Loucy (cell line): ENCODE measurements at regions not wholly inside any gene's neighbourhood (a gene's known extent, or its start where the extent isn't known, plus 50 kb on each side); places are given as distances from the start of the nearest gene placed in this dataset.

Experiments
- H2AFZ ChIP-seq: fragments of 200-600 bp; sonication (generic); 2 replicates; pipeline ENCODE4 v1.6.0; 2016; ENCODE audit warnings: antibody characterized with exemption, mild to moderate bottlenecking, low read length, moderate library complexity
- H3F3A ChIP-seq: fragments of 200-600 bp; 2 replicates; pipeline ENCODE4 v1.6.0; 2016; ENCODE audit warnings: antibody characterized with exemption, low read depth, mild to moderate bottlenecking
- H3K27me3 ChIP-seq: fragments of 200-600 bp; sonication (generic); 2 replicates; pipeline ENCODE4 v1.6.1; 2014; ENCODE audit warnings: low read length, mild to moderate bottlenecking; ENCODE audit not compliant: insufficient read depth, poor library complexity, severe bottlenecking
- H3K36me3 ChIP-seq: fragments of 200-600 bp; sonication (generic); 2 replicates; pipeline ENCODE4 v1.6.1; 2016; ENCODE audit warnings: low read length; ENCODE audit not compliant: insufficient read depth
- H3K4me1 ChIP-seq: fragments of 200-600 bp; sonication (generic); 2 replicates; pipeline ENCODE4 v1.5.1; 2014; ENCODE audit warnings: low read length, mild to moderate bottlenecking; ENCODE audit not compliant: insufficient read depth, poor library complexity, severe bottlenecking
- H3K4me2 ChIP-seq: fragments of 200-600 bp; sonication (generic); 2 replicates; pipeline ENCODE4 v1.6.0; 2014; ENCODE audit warnings: antibody characterized with exemption, low read length, low read depth, mild to moderate bottlenecking; ENCODE audit not compliant: poor library complexity, severe bottlenecking
- H3K4me3 ChIP-seq: fragments of 200-600 bp; sonication (generic); 2 replicates; pipeline ENCODE4 v1.5.1; 2014; ENCODE audit warnings: low read length, mild to moderate bottlenecking, mixed read lengths; ENCODE audit not compliant: poor library complexity, severe bottlenecking
- H3K79me2 ChIP-seq: fragments of 200-600 bp; sonication (generic); 2 replicates; pipeline ENCODE4 v1.6.1; 2014; ENCODE audit warnings: low read length; ENCODE audit not compliant: insufficient read depth
- H3K9ac ChIP-seq: fragments of 200-600 bp; sonication (generic); 2 replicates; pipeline ENCODE4 v1.6.0; 2014; ENCODE audit warnings: mild to moderate bottlenecking, low read depth, low read length, moderate library complexity; ENCODE audit not compliant: poor library complexity, severe bottlenecking
- H3K9me2 ChIP-seq: fragments of 200-600 bp; sonication (generic); replicated peaks from 2 replicates; pipeline ENCODE4 v1.6.1; 2016; ENCODE audit warnings: low read depth, low read length, mixed read lengths
- H3K9me3 ChIP-seq: fragments of 200-600 bp; sonication (generic); 2 replicates; pipeline ENCODE4 v1.6.1; 2014; ENCODE audit warnings: mild to moderate bottlenecking, antibody characterized with exemption, low read length, low read depth; ENCODE audit not compliant: insufficient read depth
- H4K20me1 ChIP-seq: fragments of 200-600 bp; sonication (generic); 2 replicates; pipeline ENCODE4 v1.6.0; 2014; ENCODE audit warnings: antibody characterized with exemption, low read length, mild to moderate bottlenecking; ENCODE audit not compliant: insufficient read depth, poor library complexity, severe bottlenecking
- EZH2phosphoT487 ChIP-seq: fragments of 200-600 bp; IDR thresholded peaks from 2 replicates; pipeline ENCODE4 v1.6.1; 2018; ENCODE audit warnings: antibody characterized with exemption, mild to moderate bottlenecking, moderate library complexity, borderline replicate concordance
- TF ChIP-seq, protein P1 (sequence below): fragments of 200-600 bp; sonication (generic); conservative IDR thresholded peaks from 2 replicates; pipeline ENCODE4 v1.5.1; 2014; ENCODE audit warnings: mild to moderate bottlenecking, antibody characterized with exemption, low read length

DNA sequence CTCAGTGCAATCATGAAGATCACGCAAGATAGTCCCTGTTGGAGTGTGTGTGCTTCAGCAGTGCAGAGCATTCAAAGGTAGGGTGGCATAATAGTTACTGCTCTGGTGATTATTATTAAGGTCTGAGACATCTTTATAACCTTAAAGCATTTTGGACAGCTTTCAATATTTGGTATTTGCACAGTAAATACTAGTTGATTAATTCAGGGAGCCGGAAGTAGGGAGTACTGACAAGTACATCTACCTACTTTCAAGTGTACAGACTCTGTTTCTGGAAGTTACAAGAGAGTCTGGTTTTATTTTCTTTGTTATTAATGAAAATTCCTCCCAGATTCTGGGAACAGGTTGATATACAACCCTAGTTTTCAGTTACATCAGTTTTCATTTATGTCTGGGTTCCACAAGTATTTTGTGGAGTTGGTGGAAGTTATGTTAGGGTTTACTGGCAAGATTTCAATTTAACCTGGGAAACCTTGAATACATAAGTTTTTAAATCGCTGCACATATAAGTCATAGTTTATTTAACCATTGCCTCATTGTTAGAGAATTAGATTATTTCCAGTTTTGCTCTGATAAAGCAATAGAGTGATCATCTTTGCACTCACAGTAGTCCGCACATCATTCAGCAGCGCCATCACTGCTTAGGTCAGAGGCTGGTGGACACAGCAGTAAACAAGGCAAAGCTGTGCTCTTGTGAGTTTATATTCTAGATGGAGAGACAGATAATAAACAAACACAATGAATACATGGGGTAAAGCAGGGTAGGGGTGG, 366.6 kb downstream of the REEP3 start:
- Histone ChIP-seq H3K27me3 (no peaks in the 10 kb centered on the region), H2AFZ (no peak overlapping the region), H3F3A (no peaks in the 10 kb centered on the region), H4K20me1 (no peaks in the 10 kb centered on the region), H3K4me2 (no peak overlapping the region), H3K79me2 (no peaks in the 10 kb centered on the region), H3K4me1 (no peaks in the 10 kb centered on the region), H3K9me3 (no peaks in the 10 kb centered on the region), H3K4me3 (no peak overlapping the region), H3K9me2 (no peaks in the 10 kb centered on the region), H3K36me3 (no peaks in the 10 kb centered on the region), H3K9ac (no peak overlapping the region)
- TF ChIP-seq, protein P1, sequence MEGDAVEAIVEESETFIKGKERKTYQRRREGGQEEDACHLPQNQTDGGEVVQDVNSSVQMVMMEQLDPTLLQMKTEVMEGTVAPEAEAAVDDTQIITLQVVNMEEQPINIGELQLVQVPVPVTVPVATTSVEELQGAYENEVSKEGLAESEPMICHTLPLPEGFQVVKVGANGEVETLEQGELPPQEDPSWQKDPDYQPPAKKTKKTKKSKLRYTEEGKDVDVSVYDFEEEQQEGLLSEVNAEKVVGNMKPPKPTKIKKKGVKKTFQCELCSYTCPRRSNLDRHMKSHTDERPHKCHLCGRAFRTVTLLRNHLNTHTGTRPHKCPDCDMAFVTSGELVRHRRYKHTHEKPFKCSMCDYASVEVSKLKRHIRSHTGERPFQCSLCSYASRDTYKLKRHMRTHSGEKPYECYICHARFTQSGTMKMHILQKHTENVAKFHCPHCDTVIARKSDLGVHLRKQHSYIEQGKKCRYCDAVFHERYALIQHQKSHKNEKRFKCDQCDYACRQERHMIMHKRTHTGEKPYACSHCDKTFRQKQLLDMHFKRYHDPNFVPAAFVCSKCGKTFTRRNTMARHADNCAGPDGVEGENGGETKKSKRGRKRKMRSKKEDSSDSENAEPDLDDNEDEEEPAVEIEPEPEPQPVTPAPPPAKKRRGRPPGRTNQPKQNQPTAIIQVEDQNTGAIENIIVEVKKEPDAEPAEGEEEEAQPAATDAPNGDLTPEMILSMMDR = no peak
- TF ChIP-seq EZH2phosphoT487 = no peak

- H3F3A ChIP-seq = no peaks in the 10 kb centered on the region
- no peaks in the 10 kb centered on the region for H3K9me3 ChIP-seq
- H3K4me2 ChIP-seq = no peak overlapping the region
- no peaks in the 10 kb centered on the region for H3K9me2 ChIP-seq
- H3K79me2 ChIP-seq = no peaks in the 10 kb centered on the region
- no peaks in the 10 kb centered on the region for H4K20me1 ChIP-seq
- no peaks in the 10 kb centered on the region for H3K36me3 ChIP-seq
- no peak overlapping the region for H2AFZ ChIP-seq
- no peak overlapping the region for H3K9ac ChIP-seq
- no peaks in the 10 kb centered on the region for H3K4me1 ChIP-seq
- TF ChIP-seq, protein P1 = no peak
- no peak for TF ChIP-seq EZH2phosphoT487
- no peak overlapping the region for H3K4me3 ChIP-seq
- no peaks in the 10 kb centered on the region for H3K27me3 ChIP-seq
Observed at GRCh38 chr10:63889803-63890202, 368.6 kb downstream of the REEP3 start.

GRCh38 chr10:63896992-63897391, 375.8 kb downstream of the REEP3 start:
- Histone ChIP-seq H3K36me3 (no peaks in the 10 kb centered on the region), H3K9me2 (no peaks in the 10 kb centered on the region), H3K79me2 (no peaks in the 10 kb centered on the region), H3K27me3 (no peaks in the 10 kb centered on the region), H3K4me2 (no peak overlapping the region), H2AFZ (no peak overlapping the region), H3K4me1 (no peaks in the 10 kb centered on the region), H3K9ac (no peak overlapping the region), H3K4me3 (no peak overlapping the region), H4K20me1 (no peaks in the 10 kb centered on the region), H3F3A (no peaks in the 10 kb centered on the region), H3K9me3 (no peaks in the 10 kb centered on the region)
- TF ChIP-seq EZH2phosphoT487 = no peak
- TF ChIP-seq, protein P1 = no peak
